ENCODE measurements at regions not wholly inside any gene's neighbourhood (a gene's known extent, or its start where the extent isn't known, plus 50 kb on each side); places are given as distances from the start of the nearest gene placed in this dataset.
"Not testable (repeated sequence)": the region's sequence is repeated elsewhere in the genome, so short reads cannot be mapped to it uniquely, and the experiment has no call there.

- no peak for DNase-seq
These were observed 788.2 kb upstream of the ARPP21 start for GRCh38 chr3:34851137-34851536.

- no peak for DNase-seq
These were observed 786.4 kb upstream of the ARPP21 start for GRCh38 chr3:34852844-34853439.

GRCh38 chr3:34856081-34856947, 783.0 kb upstream of the ARPP21 start:
- DNase-seq = no peak

- DNase-seq = no peak
These were observed 781.2 kb upstream of the ARPP21 start for GRCh38 chr3:34858067-34858660.

DNA sequence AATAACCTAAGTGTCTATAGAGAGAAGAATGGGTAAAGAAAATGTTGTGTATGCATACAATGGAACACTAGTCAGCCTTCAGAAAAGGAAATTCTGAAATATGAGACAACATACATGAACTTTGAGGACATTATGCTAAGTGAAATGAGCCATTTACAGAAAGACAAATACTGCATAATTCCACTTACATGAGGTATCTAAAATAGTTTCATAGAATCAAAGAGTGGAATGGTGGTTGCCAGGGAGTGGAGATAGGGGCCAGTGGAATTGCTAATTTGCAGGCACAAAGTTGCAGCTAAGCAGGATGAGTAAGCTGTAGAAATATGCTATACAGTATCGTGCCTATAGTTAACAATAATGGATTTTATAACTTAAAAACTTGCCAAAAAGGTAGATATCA, 779.6 kb upstream of the ARPP21 start:
- DNase-seq = no peak

- no peak for DNase-seq
These were observed 776.9 kb upstream of the ARPP21 start for GRCh38 chr3:34862456-34862855.

- DNase-seq = no peak
These were observed 775.8 kb upstream of the ARPP21 start for GRCh38 chr3:34863485-34863884.

DNA sequence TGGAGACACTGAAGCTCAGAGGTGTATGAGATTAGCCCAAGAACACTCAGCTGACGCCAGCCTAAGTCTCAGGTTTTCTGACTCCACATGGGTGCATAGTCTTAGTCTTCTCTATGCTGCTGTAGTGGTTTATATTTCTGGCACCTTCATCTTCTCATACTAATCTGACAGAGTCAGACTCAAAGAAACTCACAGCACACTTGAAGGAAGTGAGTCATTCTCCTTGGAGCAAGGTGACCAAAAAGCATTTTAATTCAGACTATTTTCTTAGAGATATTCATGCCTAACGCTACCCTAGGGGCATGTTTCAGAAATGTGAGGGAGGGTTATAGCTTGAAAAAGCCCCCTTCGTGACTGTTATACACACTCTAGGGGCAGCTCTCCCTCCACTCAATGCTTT, 775.3 kb upstream of the ARPP21 start:
- no peak for DNase-seq

DNA sequence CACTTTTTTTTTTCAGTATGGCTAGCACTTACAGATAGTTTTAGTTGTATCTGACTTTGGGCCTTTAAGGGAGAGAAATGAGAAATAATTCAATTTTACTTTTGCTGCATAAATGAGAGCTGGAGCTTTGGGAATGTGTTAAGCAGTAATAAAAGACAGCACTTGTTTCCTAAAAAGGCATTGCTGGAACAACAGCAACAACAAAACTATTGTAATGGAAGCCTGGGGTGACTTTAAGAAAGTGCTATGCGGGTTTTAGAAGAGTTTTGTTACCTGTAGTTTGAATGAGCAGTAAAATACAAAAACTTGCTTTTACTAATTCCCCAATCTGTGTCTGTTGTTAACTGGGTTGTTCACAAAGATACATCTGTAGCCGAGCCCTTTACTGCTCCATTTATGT, 774.0 kb upstream of the ARPP21 start:
- no peak for DNase-seq

GRCh38 chr3:34868935-34869334, 770.4 kb upstream of the ARPP21 start:
- DNase-seq = no peak

DNA sequence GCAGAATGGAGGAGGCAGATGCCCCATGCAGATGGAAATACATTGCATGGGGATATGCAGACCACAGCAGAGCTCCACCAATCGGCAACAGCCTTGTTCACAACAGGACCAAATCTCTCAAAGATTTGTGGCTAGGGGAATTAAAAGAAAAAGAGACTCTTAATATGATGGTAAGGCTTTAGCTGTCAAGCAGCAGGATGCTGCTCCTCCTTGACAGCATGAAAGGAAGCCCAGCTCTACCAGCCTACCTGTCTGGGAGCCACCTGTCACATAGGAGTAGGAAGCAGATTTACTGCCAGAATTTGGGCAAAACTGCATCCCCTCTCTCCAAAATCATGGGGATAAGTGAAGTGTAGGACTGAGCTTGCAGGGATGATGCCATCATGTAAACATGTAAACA, 769.6 kb upstream of the ARPP21 start:
- no peak for DNase-seq

DNA sequence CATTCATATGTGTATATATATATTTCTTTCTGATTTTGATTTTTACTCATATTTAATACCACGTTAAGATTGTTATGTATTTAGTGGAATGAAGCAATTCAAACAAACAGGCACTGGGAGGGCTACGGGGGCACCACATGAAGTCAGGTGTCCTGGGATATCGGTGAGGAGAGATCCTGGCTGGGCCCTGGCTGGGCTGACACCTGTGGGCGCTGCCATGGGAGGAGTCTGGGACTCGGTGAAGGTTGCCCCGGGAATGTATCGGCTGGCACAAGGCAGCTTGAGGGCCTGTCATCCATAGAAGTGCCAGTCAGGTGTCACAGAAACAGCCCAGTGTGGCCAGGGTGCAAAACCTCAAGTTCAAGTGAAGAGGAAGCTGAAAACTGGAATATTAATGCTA, 766.9 kb upstream of the ARPP21 start:
- DNase-seq = no peak

DNA sequence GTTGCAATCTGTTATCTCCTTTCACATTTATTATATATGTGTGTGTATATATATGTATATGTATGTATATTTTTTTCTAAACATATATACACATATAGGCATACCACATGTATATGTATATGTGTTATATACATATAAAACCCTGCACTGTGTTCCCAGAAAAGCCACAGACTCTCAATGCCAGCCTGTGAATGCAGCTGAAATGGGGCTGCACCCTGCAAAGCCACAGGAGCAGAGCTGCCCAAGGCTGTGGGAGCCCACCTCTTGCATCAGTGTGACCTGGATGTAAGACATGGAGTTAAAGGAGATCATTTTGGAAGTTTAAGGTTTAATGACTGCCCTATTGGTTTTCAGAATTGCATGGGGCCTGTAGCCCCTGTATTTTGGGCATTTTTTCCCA, 762.3 kb upstream of the ARPP21 start:
- DNase-seq = no peak

- DNase-seq = no peak
These were observed 760.8 kb upstream of the ARPP21 start for GRCh38 chr3:34878488-34878887.

DNA sequence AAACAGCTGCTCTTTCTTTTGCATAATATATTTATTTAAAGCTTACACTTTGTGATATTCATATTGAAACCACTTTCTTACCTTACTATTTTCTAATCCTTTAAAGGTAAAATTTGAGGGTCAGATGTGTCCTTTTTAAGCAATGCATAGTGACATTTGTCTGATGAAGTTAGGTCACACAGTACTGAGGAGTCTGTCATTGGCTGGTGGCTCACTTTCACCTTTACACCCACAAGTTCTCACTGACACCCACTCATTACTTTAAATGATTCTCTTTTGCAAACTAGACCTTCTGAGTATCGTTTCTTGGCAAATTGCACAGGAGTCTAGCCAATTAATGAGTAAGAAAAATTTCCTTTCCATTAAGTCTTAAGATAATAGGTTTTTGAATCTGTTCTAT, 758.3 kb upstream of the ARPP21 start:
- DNase-seq = no peak

GRCh38 chr3:34882764-34883163, 756.6 kb upstream of the ARPP21 start:
- DNase-seq = no peak

GRCh38 chr3:34884007-34884406, 755.3 kb upstream of the ARPP21 start:
- DNase-seq = no peak

DNA sequence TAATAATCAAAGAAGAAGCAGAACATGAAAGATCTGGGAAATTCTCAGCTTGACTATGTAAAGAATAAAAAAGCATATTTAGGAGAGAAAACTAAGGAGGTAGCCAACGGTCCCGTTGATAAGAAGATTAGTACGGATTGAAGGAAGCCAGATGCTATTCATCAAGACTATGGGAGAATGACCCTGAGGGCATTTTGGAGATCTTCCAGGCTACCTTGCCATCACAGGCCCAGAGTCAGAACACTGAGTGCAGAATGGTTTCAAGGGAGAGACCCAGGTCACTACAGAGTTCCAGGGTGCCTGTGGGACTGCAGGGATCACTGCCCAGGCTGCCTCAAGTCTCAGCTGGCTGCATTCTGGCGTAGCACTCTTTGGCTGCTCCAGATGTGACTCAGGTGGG, 752.9 kb upstream of the ARPP21 start:
- no peak for DNase-seq

- DNase-seq = no peak
These were observed 749.7 kb upstream of the ARPP21 start for GRCh38 chr3:34889641-34890040.

- no peak for DNase-seq
These were observed 749.1 kb upstream of the ARPP21 start for GRCh38 chr3:34890247-34890646.

DNA sequence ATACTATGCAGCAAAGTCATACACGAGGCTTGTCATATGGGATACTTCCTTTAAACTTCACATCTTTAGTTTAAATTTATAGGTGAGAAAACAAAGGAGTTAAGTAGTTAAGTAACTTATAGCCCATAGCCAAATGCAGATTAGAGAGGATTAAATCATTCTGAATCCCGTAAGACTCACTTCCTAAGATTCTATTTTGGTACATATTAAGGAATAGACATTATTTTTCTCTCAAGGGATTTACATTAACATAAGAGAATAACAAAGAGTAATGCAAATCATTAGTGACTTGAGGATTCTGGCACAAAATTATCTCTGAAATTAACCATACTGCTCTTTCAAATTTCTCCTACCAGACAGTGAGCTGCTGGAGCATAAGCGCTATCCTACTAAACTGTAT, 747.4 kb upstream of the ARPP21 start:
- DNase-seq = no peak

DNA sequence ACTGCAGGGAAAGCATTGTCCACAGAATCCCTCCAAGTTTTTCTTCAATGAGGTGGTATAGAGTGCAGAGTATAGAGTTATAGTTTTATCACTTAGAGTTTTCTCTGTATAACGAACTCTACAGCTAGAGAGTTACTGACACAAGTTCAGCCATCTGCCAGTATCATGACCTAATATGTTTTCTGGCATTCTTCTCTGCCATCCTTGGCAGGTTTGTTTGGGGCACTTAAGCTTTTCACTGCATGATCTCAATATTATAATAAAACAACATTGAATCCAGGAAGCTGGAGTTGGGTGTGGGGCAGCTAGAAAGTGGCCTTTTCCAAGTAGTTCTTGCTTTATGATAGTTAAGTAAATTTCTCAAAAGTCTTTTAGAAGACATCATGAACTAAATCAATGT, 743.5 kb upstream of the ARPP21 start:
- no peak for DNase-seq

- not testable (repeated sequence) for DNase-seq
These were observed 729.6 kb upstream of the ARPP21 start for GRCh38 chr3:34909679-34910078.

DNA sequence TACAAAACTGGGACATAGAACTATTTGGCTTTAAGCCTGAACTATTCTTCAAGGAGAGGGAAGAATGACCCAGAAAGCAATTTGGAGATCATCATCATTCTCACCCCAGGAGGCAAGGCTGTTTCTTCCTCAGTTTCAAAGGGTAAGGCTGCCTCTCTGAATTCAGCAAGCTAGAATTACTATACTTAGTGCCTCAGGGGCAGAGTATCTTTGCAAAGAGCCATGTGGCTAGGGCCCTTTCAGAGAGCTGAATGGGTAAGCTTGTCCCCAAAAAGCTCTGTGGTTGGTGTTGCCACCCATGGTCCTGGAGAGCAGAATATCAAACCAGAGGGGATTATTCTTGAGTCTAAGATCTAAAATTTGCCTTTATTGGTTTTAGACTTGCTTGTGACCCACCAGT, 720.3 kb upstream of the ARPP21 start:
- no peak for DNase-seq
